Left ventricle myocardium inferior (tissue), 1 donor: ENCODE measurements at regions not wholly inside any gene's neighbourhood (a gene's known extent, or its start where the extent isn't known, plus 50 kb on each side); places are given as distances from the start of the nearest gene placed in this dataset.

Experiments
- DNase-seq: peaks from one replicate; pipeline ENCODE4 v3.0.0-alpha.2; 2020
- H3K27ac ChIP-seq: fragments of 200-600 bp; replicated peaks from 2 replicates; pipeline ENCODE4 v1.8.0; 2021
- H3K27me3 ChIP-seq: fragments of 200-600 bp; 2 replicates; pipeline ENCODE4 v1.8.0; 2021; ENCODE audit warnings: low read depth
- H3K36me3 ChIP-seq: fragments of 200-600 bp; 2 replicates; pipeline ENCODE4 v1.8.0; 2021
- H3K4me1 ChIP-seq: fragments of 200-600 bp; 2 replicates; pipeline ENCODE4 v1.8.0; 2021
- H3K4me3 ChIP-seq: fragments of 200-600 bp; 2 replicates; pipeline ENCODE4 v1.8.0; 2021; ENCODE audit warnings: mild to moderate bottlenecking, moderate library complexity
- H3K9me3 ChIP-seq: fragments of 200-600 bp; replicated peaks from 2 replicates; pipeline ENCODE4 v1.8.0; 2021
- CTCF ChIP-seq: fragments of 200-600 bp; IDR thresholded peaks from 2 replicates; pipeline ENCODE4 v1.8.0; 2021; ENCODE audit warnings: antibody characterized with exemption, mild to moderate bottlenecking, borderline replicate concordance
- intact Hi-C: fragments of 100-400 bp; cut with micrococcal nuclease; formaldehyde crosslinking; loops from one replicate; pipeline ENCODE4 v1.11.0; 2022
- donor health status: DM: no; HTN: yes; CAD: no; lungs with severe emphysema.

GRCh38 chr9:113654605-113655428, 191.3 kb downstream of the RGS3 start:
- Histone ChIP-seq H3K27ac (peak overlapping the region; percentile 89), H3K4me3 (no peak overlapping the region), H3K4me1 (peaks cover 60% of the 10 kb centered on the region), H3K36me3 (no peaks in the 10 kb centered on the region), H3K27me3 (no peaks in the 10 kb centered on the region), H3K9me3 (no peaks in the 10 kb centered on the region)
- intact Hi-C loops = loop anchor here (1.0 to 5.0 kb wide), 2 partner anchors 64 to 208 kb away; no protein-coding TSS in a partner anchor
- DNase-seq = peak; percentile 77
- no peak for TF ChIP-seq CTCF

- Histone ChIP-seq H3K36me3 (no peaks in the 10 kb centered on the region), H3K9me3 (no peaks in the 10 kb centered on the region), H3K4me1 (peaks cover 50% of the 10 kb centered on the region), H3K27ac (no peak overlapping the region), H3K4me3 (no peak overlapping the region), H3K27me3 (no peaks in the 10 kb centered on the region)
- intact Hi-C loops = loop anchor here (5.0 kb wide), 1 partner anchor 210 kb away; no protein-coding TSS in a partner anchor
- TF ChIP-seq CTCF = no peak
- DNase-seq = no peak
These were observed 193.5 kb downstream of the RGS3 start for GRCh38 chr9:113656771-113657670.

GRCh38 chr9:113657765-113658544, 194.4 kb downstream of the RGS3 start:
- no peak overlapping the region for H3K4me3 ChIP-seq
- intact Hi-C loops = loop anchor here (5.0 kb wide), 1 partner anchor 211 kb away; no protein-coding TSS in a partner anchor
- H3K27me3 ChIP-seq = no peaks in the 10 kb centered on the region
- TF ChIP-seq CTCF = peak; percentile 98
- DNase-seq = peak; percentile 85
- no peaks in the 10 kb centered on the region for H3K36me3 ChIP-seq
- H3K27ac ChIP-seq = peak overlapping the region; percentile 9
- no peaks in the 10 kb centered on the region for H3K9me3 ChIP-seq
- peaks cover 44% of the 10 kb centered on the region for H3K4me1 ChIP-seq

GRCh38 chr9:113658545-113658895, 195.0 kb downstream of the RGS3 start:
- no peak for DNase-seq
- Histone ChIP-seq H3K4me3 (no peak overlapping the region), H3K4me1 (peaks cover 42% of the 10 kb centered on the region), H3K9me3 (no peaks in the 10 kb centered on the region), H3K36me3 (no peaks in the 10 kb centered on the region), H3K27me3 (no peaks in the 10 kb centered on the region), H3K27ac (peak overlapping the region; percentile 9)
- TF ChIP-seq CTCF = no peak
- intact Hi-C loops = loop anchor here (5.0 kb wide), 1 partner anchor 211 kb away; no protein-coding TSS in a partner anchor

GRCh38 chr9:113659039-113659438, 195.5 kb downstream of the RGS3 start:
- H3K4me3 ChIP-seq = no peak overlapping the region
- no peak for TF ChIP-seq CTCF
- H3K9me3 ChIP-seq = no peaks in the 10 kb centered on the region
- no peaks in the 10 kb centered on the region for H3K27me3 ChIP-seq
- peaks cover 42% of the 10 kb centered on the region for H3K4me1 ChIP-seq
- no peak overlapping the region for H3K27ac ChIP-seq
- intact Hi-C loops = loop anchor here (5.0 kb wide), 1 partner anchor 212 kb away; no protein-coding TSS in a partner anchor
- DNase-seq = no peak
- no peaks in the 10 kb centered on the region for H3K36me3 ChIP-seq
